HK-2 (cell line): ENCODE measurements at regions not wholly inside any gene's neighbourhood (a gene's known extent, or its start where the extent isn't known, plus 50 kb on each side); places are given as distances from the start of the nearest gene placed in this dataset.
"Not testable (repeated sequence)": the region's sequence is repeated elsewhere in the genome, so short reads cannot be mapped to it uniquely, and the experiment has no call there.

Experiments
- DNase-seq: peaks from one replicate; pipeline ENCODE4 v3.0.0-alpha.2; 2018; ENCODE audit not compliant: unreplicated experiment

DNA sequence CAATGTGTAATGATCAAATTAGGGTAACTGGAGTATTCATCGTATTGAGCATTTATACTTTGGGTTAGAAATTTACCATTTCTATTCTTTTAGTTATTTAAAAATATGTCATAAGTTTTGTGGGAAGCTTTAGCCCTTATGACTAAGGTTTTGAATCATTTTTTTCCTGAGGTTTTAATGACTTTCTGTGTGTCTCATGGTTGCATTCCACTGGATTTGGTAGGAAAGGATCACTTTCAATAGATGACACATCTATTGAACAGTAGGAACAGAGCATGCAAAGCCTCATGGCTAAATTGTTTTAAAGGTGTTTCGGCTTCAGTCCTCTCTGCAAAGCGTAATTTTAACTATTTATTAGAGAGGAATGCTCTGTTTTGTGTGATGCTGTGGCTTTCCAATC, 512.4 kb upstream of the CHD1 start:
- no peak for DNase-seq

DNA sequence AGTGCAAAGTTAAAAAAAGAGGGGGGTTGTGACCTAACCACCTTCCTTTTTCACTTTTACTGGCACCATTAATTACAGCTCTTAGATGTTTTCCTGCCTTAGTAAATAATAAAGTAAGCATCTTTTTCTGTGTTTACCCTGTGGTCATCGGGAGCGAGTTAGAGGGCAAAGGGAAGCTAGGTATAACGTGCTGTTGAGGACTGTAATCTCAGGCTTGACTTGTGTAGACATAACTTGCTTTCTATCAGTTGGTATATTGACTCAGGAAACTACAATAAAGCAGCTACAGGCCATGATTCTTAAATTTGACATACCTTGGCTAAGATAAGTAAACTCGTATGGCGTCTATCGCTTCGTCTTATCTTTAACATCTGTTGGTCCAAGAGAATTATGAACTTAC, 509.8 kb upstream of the CHD1 start:
- no peak for DNase-seq

DNA sequence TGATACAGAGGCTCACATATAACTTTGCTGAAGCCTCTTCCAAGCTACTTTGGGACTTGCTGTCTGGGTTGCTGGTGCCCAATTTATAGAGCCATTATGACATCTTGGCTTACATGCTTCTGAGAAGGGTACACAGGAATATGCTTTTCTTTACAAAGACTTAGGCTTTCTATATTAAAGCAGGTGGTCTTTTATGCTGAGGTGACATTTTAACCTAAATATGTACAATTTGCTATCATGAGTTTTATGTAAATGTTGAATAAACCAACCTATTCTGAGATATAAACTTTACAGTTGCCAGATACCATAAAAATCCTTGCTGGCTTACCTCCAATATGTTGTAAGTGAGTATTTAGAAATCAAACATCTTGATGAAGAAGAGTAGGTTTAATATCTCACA, 509.2 kb upstream of the CHD1 start:
- no peak for DNase-seq

DNA sequence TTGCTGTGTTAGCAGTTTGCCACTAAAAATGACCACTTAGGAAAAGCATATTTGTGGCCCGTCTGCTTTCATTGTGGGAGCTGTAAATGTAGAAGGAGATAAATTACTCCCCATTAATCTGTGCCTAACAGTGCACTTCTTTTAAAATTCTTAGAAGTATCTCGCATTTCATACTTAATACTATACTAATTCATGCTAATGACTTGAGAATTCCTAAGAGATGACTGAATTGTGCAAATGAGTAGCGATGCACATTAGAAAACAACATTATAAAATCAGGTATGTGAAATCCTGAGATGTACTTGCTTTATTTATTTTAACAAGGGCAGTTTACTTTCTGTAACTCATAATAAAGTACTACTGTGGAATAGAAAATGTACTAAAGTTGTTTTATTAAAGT, 494.6 kb upstream of the CHD1 start:
- DNase-seq, result not testable (repeated sequence)

DNA sequence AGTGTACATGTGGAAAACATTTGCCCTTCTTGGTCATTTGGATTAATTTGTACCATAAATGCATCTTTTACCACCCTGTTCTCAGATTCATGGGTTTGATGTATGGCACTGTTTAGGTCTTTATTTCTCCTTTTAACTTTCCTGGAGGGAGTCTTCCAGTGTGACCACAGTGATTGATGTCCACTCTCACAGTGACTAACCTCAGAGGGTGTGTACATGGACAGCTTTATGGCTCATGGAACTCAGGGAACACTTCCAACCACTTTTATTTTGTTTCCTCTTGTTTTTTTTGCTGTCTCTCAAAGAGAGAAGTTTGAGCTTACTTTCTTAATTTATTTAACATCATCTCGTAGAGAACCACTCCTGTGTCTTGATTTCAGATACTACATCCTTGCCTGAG, 489.8 kb upstream of the CHD1 start:
- DNase-seq, result not testable (repeated sequence)

DNA sequence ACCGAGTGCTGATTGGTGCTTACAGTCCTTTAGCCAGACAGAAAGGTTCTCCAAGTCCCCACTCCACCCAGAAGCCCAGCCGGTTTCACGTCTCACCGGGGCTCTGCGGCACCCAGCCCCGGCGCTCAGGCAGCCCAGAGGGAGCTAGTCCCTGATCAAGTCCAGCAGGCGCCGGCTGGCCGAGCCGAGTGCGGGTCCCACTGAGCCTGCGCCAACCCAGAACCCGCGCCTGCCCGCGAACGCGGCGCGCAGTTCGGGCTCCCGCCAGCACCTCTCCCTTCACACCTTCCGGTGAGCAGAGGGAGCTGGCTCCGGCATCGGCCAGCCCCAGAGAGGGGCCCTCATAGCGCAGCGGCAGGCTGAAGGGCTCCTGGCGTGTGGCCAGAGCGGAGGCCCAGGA, 481.6 kb upstream of the CHD1 start:
- not testable (repeated sequence) for DNase-seq

DNA sequence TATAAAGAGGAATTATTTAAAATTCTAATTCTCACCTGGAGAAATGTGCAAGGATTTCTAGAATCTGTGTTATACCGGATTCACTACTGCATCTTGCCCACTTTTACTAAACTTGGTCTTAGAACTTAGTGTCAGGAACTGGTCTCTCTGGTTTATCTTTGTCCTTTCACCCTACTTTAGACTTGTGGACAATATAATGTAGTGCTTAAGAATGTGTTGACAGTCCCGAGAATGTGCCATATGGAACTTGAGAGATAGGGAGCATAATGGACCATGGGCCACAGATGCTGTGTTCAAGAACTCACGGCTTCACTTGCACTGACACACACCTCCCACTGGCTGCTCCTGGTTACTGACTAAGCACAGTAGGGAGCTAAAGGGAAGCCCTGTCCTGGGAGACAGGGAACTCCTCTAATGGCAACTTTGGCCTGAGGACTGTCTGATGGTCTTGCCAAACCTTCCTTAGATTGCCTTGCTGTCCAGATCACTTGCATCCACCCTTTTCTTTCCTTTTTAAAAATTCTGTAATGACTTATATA, 476.0 kb upstream of the CHD1 start:
- DNase-seq, result not testable (repeated sequence)

DNA sequence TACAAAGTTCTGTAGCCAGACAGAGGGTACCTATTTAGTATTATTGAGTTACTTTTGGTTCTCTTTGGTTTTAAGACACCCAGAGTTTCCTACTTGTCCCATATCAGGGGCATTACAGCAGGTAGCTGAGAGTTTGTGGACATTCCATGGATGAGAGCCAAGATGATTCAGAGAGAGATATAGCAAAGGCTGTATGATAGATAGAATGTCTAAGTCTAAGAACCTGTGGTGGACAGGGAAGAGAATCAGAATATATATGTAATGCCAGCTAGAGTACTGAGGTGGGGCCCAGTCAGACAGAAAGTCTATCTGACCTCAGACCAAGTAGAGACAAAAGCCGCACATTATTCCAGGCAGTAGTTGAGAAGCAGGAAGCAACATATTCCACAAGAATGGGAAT, 471.8 kb upstream of the CHD1 start:
- DNase-seq, result not testable (repeated sequence)

DNA sequence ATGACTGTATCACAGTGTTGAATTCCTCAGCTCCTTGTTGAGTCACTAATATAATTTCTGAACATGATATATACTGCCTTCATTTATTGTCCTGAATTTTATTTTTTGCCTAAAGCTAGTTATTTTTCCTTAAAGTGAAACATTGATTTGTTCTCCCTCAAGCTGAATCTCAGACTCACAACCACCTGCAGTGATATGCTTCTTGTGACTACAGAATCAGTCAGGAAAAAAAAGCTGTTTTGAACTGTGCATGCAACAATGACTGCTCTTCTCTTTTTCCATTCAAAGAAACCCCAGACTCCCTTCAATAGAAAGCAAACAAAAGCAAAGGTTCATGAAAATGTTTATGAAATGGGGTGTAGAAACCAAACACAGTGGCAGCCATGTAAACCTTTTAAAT, 470.2 kb upstream of the CHD1 start:
- no peak for DNase-seq

DNA sequence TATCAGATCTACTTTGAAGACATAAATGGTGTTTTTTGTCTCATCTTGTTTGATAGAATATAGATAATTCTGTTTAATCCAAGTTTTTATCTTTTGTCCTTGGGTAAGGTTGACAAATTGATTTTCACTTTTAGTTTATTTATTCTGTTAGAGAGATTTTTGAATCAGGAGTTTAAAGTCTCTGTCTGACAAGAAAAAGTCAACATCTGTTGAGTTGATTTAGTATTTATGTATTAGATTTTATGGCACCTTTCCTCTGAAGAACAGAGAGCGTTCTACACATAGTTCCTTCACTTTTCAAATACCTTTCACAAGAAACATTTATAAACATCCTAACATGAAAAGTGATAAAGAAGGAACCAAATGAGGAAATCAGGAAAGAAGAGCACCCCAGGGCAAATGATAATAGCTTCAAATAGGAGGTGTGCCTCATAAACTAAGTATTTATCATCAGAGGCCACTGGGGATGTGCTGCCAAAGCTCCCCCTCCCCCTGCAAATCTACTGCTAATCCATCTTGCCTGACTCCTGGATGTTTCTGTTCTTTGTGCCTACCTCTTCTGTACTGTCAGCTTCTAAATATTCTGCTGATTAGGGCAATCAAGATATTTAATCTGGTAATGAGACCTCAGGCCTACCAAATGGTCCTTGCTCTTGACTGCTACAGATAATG, 457.7 kb upstream of the CHD1 start:
- DNase-seq, result no peak

DNA sequence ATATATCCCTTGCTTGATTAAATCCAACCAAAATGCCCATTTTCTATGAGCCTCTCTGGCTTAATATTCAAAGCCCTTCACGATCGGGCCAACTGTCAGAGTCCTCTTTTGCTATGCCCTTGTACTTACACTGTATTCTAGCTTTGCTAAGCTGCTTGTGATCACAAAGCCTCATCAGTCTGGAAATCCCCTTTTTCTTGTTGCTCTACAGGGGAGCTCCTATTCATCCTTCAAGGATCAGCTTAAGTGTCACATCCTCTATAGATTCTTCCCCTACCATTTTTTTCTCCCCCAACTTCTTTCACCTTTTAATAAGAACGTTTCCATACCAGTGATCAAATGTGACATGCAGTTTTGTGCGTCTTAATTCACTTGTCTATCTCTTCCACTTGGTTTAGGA, 450.4 kb upstream of the CHD1 start:
- no peak for DNase-seq

DNA sequence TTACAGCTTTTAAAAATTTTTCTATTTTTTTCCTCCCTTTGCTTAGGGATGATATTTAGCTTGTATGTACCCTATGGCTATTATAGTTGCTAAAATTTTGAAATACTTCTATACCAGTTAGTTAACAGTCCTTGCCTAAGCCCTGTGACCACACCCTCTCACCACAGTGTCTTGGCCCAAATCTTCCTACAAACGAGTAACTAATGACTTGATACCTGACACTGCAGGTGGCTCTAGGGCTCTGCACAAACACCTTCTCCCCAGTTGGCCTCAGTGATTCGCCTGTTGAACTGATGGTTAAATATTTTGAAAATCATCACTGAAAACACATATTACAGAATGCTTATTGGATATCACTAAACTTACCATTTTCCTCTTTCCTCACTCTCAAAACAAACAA, 449.6 kb upstream of the CHD1 start:
- no peak for DNase-seq

DNA sequence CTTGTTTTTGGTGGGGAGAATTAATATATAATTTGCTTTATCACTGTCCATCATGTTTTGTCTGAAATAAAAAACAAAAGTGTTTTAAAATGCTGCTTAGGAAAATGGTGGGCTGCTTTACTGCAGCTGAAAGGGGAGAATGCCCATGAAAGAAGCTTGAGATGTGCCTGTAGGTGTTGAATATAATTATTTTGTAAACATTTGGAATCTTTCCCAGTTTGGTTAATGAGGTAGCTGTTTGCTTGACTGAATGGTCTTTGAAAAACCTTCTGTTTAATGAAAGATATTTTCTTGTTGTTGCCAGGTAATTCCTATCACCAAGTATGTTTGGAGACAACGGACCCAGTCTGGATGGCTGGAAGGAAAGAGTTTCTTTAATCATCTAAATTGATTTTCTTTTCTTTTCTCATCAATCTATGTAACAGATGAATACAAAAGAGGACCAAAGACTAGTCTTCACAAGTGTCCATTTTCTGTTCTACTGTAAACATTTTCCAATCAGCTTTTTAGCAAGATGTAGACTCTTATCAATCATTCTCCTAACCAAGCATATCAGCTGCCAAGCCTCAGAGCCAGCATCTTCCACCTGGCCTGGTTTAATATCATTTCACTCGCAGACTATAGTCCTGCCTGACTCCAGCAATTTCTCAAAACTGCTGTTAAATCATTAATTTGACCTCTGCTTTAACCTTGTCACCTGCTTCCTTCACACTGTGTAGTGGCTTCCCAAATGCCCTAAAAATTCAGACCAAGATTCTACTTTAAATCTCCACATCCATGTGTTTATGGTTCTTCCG, 441.2 kb upstream of the CHD1 start:
- DNase-seq, result no peak

DNA sequence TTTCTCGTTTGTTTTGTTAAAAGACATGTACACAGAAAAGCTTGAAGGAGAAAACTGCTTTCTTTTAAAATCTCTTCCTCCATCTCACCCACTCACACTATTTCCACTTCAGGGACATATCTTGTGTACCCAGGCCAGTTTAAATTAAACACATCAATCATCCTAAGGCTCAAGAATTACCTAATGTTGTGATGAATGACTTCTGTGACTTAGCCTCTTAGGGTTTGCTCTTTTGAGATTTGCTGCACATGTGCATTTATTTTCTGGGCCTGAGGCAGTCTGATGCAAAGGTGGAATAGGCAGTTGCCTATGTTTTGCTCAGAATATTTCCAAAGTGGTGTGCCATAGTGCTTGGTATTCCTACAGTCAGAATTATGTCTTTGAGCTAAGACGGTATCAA, 439.9 kb upstream of the CHD1 start:
- DNase-seq, result no peak

DNA sequence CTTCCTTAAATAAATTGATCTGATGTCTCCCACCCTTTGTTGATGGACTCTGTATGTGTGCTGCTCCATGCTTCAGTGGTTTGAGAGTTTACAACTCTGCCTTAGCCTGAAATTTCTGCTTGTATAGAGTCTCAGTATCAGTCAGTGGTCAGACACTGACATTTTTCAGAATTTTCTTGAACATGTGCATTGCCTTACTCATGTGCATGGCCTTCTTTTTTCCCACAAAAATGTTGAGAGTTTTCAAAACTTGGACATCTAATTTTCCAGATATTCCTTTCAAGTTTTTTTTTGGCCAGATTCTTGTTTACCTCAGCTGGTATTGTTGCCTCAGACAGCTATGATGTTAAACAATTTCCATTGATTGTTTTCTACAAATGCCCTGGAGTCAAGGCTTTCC, 427.1 kb upstream of the CHD1 start:
- DNase-seq, result no peak

DNA sequence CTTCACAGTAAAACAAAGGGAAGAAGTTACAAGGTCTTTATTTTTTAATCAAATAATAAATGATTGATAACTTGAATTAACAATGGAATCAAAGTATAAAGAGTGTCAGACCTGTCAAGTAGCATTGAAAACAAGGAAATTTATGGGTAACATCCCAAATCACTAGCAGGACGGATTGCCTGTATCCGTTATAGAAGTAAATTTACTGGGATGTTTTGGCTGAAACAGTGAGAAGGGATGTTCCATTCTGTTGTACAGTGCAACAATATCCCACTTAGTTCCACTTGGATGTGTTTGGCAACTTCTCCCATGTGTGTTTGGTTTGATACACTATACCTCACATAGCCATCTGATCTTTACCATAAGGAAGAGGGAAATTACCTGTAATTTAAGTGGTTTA, 421.0 kb upstream of the CHD1 start:
- DNase-seq, result no peak

DNA sequence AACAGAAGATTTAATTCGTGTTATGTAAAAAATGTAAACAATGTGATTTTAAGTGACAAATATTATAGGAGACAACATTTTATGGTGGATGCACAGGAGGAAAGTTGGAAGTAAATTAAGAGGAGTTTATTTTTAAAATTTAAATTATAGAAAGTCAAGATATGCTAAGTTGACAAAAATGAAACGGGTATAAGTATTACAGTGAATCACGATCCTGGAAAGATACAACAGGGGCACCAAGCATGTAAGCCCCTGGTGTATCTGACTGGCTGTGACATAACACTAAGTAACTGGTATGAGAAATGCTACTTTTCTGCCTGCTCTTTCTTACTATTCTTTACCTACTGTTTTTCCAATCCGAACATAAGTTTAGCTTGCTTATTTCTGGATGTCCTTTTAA, 419.8 kb upstream of the CHD1 start:
- DNase-seq, result no peak

DNA sequence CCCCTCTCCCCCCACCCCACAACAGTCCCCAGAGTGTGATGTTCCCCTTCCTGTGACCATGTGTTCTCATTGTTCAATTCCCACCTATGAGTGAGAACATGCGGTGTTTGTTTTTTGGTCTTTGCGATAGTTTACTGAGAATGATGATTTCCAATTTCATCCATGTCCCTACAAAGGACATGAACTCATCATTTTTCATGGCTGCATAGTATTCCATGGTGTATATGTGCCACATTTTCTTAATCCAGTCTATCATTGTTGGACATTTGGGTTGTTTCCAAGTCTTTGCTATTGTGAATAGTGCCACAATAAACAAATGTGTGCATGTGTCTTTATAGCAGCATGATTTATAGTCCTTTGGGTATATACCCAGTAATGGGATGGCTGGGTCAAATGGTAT, 411.0 kb upstream of the CHD1 start:
- not testable (repeated sequence) for DNase-seq

DNA sequence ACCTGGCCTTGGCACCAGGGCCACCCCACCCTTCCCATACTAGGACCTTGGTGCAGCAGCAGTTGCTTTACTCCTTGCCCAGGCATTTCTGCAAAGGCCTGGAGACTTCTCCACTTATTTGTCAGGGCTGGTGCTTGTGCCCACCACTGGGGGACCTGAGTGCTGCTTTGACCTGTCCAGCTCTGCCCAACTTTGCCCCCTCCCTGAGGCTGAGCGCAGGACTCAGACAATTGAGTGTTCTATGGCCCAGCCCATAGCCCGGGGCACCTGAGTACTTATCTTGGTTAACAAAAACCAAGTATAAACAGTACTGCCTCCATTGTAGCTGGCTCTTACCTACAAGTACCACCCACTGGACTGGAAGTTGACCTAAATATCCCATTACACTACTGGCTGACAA, 406.1 kb upstream of the CHD1 start:
- DNase-seq, result no peak

DNA sequence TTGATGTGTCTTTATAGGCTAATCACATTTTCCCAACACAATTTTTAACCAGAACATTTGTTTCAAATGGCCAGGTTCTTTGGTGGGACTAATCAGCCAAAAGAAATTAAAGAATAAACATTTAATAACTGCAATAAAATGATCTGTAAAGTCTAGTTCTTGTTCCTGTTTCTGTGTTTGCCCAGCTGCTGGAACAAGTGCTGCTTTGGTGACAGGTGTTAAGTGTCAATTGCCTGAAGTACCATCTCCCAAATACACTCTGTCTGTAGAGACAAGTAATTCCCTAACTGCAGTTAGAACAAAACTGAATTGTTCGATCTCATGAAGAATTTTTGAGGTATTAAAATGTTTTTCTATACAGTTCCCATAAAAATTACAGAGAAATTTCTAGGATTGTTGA, 402.3 kb upstream of the CHD1 start:
- no peak for DNase-seq

DNA sequence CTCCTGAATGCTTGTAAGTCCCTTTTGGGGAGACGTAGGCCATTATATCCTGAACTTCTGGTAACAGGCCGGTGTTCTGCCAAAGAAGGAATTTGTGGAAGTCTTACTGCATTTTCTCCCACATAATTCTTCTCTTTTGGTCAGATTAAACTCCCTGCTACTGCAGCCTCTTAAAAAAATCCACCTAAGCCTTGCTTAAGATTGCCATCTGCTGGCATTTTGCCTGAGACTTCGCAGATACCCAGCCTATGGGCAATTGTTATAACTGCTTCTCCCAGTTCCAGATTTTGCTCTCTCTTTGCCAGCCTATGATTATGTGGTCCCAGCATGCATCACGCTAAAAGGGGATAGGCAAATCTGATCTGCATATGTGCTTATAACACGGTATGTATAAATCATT, 391.6 kb upstream of the CHD1 start:
- DNase-seq, result no peak

DNA sequence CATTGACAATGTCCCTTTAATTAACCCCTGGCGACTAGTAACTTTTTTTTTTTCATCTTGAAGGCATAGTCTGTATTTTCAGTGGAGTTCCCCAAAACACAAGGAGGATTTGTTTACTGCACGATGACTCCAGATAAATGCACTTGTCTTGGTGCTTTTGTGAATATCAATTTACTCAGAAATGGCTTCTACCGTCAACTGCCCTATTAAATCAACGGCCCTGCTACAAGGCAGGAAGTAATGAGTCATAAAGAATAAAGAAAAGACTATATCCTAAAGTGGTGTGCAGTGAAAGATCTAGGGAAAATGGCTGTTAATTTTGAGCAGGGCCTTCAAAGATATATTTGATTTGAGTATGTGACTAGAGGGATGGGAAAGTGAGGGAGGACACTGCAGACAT, 388.3 kb upstream of the CHD1 start:
- no peak for DNase-seq

DNA sequence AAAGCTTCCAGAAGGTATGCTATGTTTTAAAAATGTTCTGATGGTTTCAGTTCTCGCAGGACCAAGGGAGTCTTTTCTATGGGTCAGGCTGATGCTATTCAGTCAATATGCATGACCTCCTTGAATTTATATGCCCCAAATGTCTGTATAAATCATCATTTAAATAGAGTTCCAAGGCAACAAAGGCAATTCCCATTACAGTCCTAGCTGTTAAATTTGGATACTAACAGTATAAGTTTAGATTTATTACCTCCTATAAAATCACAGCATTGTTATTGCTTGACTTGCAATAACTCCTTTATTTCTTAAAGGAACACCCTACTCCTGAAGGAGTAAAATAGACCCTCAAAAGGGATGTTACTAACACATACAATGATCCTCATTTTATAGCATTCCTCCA, 387.7 kb upstream of the CHD1 start:
- no peak for DNase-seq
